ENCODE measurements at regions not wholly inside any gene's neighbourhood (a gene's known extent, or its start where the extent isn't known, plus 50 kb on each side); places are given as distances from the start of the nearest gene placed in this dataset.

DNA sequence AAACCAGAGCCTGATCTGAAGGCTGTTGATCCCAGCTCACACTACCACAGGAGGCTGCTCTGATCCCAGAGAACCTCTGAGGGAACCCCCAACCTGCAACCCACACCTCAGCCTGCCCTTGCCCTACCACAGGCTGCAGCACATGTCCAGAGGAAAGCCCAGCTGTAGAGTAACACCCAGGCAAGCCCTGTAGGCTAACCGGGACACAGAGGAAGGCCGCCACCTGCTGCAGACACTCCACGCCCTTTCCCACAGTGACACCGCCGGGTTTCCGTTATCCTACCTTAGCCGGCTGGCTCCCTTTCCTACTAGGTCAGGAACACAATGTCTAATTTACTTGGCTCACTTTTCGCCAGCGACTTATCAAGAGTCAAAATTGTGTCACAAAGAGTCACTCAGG lies 266.7 kb upstream of the KLHL29 start:
- no peaks in the 10 kb centered on the region for H3K9me3 ChIP-seq (ENCODE audit: control insufficient read depth, insufficient read depth, low read depth, low read length)
- H3K27ac ChIP-seq (ENCODE audit: low read depth, low read length), result no peak overlapping the region
- H3K27me3 ChIP-seq (ENCODE audit: control insufficient read depth, insufficient read depth, low read length), result no peaks in the 10 kb centered on the region
- H3K4me1 ChIP-seq (ENCODE audit: control insufficient read depth, insufficient read depth, low read length), result no peaks in the 10 kb centered on the region
- no peaks in the 10 kb centered on the region for H3K36me3 ChIP-seq (ENCODE audit: control insufficient read depth, insufficient read depth, low read length)
- no peak overlapping the region for H3K9ac ChIP-seq (ENCODE audit: low read length)
- no peak overlapping the region for H3K4me3 ChIP-seq (ENCODE audit: low read depth, low read length)

- Histone ChIP-seq H3K4me1 (ENCODE audit: control insufficient read depth, insufficient read depth, low read length) (no peaks in the 10 kb centered on the region), H3K4me3 (ENCODE audit: low read depth, low read length) (no peak overlapping the region), H3K9me3 (ENCODE audit: control insufficient read depth, insufficient read depth, low read depth, low read length) (no peaks in the 10 kb centered on the region), H3K27ac (ENCODE audit: low read depth, low read length) (no peak overlapping the region), H3K9ac (ENCODE audit: low read length) (no peak overlapping the region), H3K27me3 (ENCODE audit: control insufficient read depth, insufficient read depth, low read length) (no peaks in the 10 kb centered on the region), H3K36me3 (ENCODE audit: control insufficient read depth, insufficient read depth, low read length) (no peaks in the 10 kb centered on the region)
Observed at GRCh38 chr2:23118894-23119293, 266.1 kb upstream of the KLHL29 start.

- Histone ChIP-seq H3K4me1 (ENCODE audit: control insufficient read depth, insufficient read depth, low read length) (no peaks in the 10 kb centered on the region), H3K9me3 (ENCODE audit: control insufficient read depth, insufficient read depth, low read depth, low read length) (no peaks in the 10 kb centered on the region), H3K4me3 (ENCODE audit: low read depth, low read length) (no peak overlapping the region), H3K27me3 (ENCODE audit: control insufficient read depth, insufficient read depth, low read length) (no peaks in the 10 kb centered on the region), H3K27ac (ENCODE audit: low read depth, low read length) (no peak overlapping the region), H3K36me3 (ENCODE audit: control insufficient read depth, insufficient read depth, low read length) (no peaks in the 10 kb centered on the region), H3K9ac (ENCODE audit: low read length) (no peak overlapping the region)
Observed at GRCh38 chr2:23120161-23120560, 264.8 kb upstream of the KLHL29 start.

- Histone ChIP-seq H3K9ac (ENCODE audit: low read length) (no peak overlapping the region), H3K4me3 (ENCODE audit: low read depth, low read length) (no peak overlapping the region), H3K27ac (ENCODE audit: low read depth, low read length) (no peak overlapping the region), H3K4me1 (ENCODE audit: control insufficient read depth, insufficient read depth, low read length) (no peaks in the 10 kb centered on the region), H3K27me3 (ENCODE audit: control insufficient read depth, insufficient read depth, low read length) (no peaks in the 10 kb centered on the region), H3K36me3 (ENCODE audit: control insufficient read depth, insufficient read depth, low read length) (no peaks in the 10 kb centered on the region), H3K9me3 (ENCODE audit: control insufficient read depth, insufficient read depth, low read depth, low read length) (no peaks in the 10 kb centered on the region)
Observed at GRCh38 chr2:23121968-23122648, 262.9 kb upstream of the KLHL29 start.

DNA sequence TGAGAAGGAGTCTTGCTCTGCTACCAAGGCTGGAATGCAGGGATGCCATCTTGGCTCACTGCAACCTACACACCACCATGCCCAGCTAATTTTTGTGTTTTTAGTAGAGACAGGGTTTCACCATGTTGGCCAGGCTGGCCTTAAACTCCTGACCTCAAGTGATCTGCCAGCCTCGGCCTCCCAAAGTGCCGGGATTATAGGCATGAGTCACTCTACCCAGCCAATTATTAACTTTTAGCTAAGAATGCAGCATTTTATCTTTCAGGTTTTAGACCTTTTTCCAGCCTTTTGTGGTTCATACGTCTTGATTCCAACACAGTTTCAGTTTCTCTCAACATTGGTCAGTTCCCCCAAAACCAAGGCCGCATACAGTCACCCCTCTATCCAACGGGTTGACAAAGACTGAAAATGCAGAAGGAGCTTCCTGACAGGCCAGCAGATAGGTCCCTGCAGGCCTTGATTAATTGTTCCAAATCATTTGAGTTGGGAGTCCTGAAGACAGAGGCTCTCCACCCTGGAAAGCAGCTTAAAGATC lies 262.2 kb upstream of the KLHL29 start:
- H3K36me3 ChIP-seq (ENCODE audit: control insufficient read depth, insufficient read depth, low read length), result no peaks in the 10 kb centered on the region
- no peaks in the 10 kb centered on the region for H3K27me3 ChIP-seq (ENCODE audit: control insufficient read depth, insufficient read depth, low read length)
- no peak overlapping the region for H3K9ac ChIP-seq (ENCODE audit: low read length)
- no peak overlapping the region for H3K4me3 ChIP-seq (ENCODE audit: low read depth, low read length)
- no peak overlapping the region for H3K27ac ChIP-seq (ENCODE audit: low read depth, low read length)
- no peaks in the 10 kb centered on the region for H3K4me1 ChIP-seq (ENCODE audit: control insufficient read depth, insufficient read depth, low read length)
- no peaks in the 10 kb centered on the region for H3K9me3 ChIP-seq (ENCODE audit: control insufficient read depth, insufficient read depth, low read depth, low read length)

- Histone ChIP-seq H3K36me3 (ENCODE audit: control insufficient read depth, insufficient read depth, low read length) (no peaks in the 10 kb centered on the region), H3K9ac (ENCODE audit: low read length) (no peak overlapping the region), H3K9me3 (ENCODE audit: control insufficient read depth, insufficient read depth, low read depth, low read length) (peaks cover 6% of the 10 kb centered on the region), H3K4me1 (ENCODE audit: control insufficient read depth, insufficient read depth, low read length) (no peaks in the 10 kb centered on the region), H3K4me3 (ENCODE audit: low read depth, low read length) (no peak overlapping the region), H3K27me3 (ENCODE audit: control insufficient read depth, insufficient read depth, low read length) (no peaks in the 10 kb centered on the region), H3K27ac (ENCODE audit: low read depth, low read length) (no peak overlapping the region)
Observed at GRCh38 chr2:23123686-23124085, 261.3 kb upstream of the KLHL29 start.

- Histone ChIP-seq H3K9me3 (ENCODE audit: control insufficient read depth, insufficient read depth, low read depth, low read length) (peaks cover 12% of the 10 kb centered on the region), H3K36me3 (ENCODE audit: control insufficient read depth, insufficient read depth, low read length) (no peaks in the 10 kb centered on the region), H3K4me1 (ENCODE audit: control insufficient read depth, insufficient read depth, low read length) (no peaks in the 10 kb centered on the region), H3K27ac (ENCODE audit: low read depth, low read length) (no peak overlapping the region), H3K9ac (ENCODE audit: low read length) (no peak overlapping the region), H3K4me3 (ENCODE audit: low read depth, low read length) (no peak overlapping the region), H3K27me3 (ENCODE audit: control insufficient read depth, insufficient read depth, low read length) (no peaks in the 10 kb centered on the region)
Observed at GRCh38 chr2:23124214-23124750, 260.7 kb upstream of the KLHL29 start.

DNA sequence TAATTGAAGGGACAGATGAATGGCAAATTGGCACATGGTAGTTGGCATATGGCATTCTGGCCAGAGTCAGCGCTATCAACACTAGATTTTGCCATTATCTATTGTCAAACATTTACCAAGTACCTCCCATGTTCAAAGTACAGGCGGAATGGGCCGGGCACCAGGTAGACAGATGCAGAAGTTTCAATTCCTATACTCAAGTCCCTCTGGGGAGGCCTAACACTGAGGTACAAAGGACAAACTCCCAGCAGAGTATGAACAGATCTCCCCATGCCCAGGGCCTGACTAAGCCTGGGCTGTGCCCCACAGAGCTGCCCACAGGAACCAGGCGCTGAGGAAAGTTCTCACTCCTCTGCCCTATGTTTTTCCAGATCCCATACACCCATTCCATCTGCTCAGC lies 257.5 kb upstream of the KLHL29 start:
- H3K36me3 ChIP-seq (ENCODE audit: control insufficient read depth, insufficient read depth, low read length), result no peaks in the 10 kb centered on the region
- no peak overlapping the region for H3K27ac ChIP-seq (ENCODE audit: low read depth, low read length)
- no peak overlapping the region for H3K4me3 ChIP-seq (ENCODE audit: low read depth, low read length)
- H3K9ac ChIP-seq (ENCODE audit: low read length), result no peak overlapping the region
- no peaks in the 10 kb centered on the region for H3K4me1 ChIP-seq (ENCODE audit: control insufficient read depth, insufficient read depth, low read length)
- peaks cover 12% of the 10 kb centered on the region for H3K9me3 ChIP-seq (ENCODE audit: control insufficient read depth, insufficient read depth, low read depth, low read length)
- no peaks in the 10 kb centered on the region for H3K27me3 ChIP-seq (ENCODE audit: control insufficient read depth, insufficient read depth, low read length)

- no peaks in the 10 kb centered on the region for H3K36me3 ChIP-seq (ENCODE audit: control insufficient read depth, insufficient read depth, low read length)
- H3K4me1 ChIP-seq (ENCODE audit: control insufficient read depth, insufficient read depth, low read length), result no peaks in the 10 kb centered on the region
- H3K9ac ChIP-seq (ENCODE audit: low read length), result no peak overlapping the region
- no peaks in the 10 kb centered on the region for H3K27me3 ChIP-seq (ENCODE audit: control insufficient read depth, insufficient read depth, low read length)
- peaks cover 12% of the 10 kb centered on the region for H3K9me3 ChIP-seq (ENCODE audit: control insufficient read depth, insufficient read depth, low read depth, low read length)
- H3K4me3 ChIP-seq (ENCODE audit: low read depth, low read length), result no peak overlapping the region
- no peak overlapping the region for H3K27ac ChIP-seq (ENCODE audit: low read depth, low read length)
Observed at GRCh38 chr2:23128684-23129292, 256.2 kb upstream of the KLHL29 start.

- no peaks in the 10 kb centered on the region for H3K36me3 ChIP-seq (ENCODE audit: control insufficient read depth, insufficient read depth, low read length)
- no peaks in the 10 kb centered on the region for H3K27me3 ChIP-seq (ENCODE audit: control insufficient read depth, insufficient read depth, low read length)
- peaks cover 8% of the 10 kb centered on the region; the same call in 1 of the 2 replicates for H3K4me1 ChIP-seq (ENCODE audit: control insufficient read depth, insufficient read depth, low read length)
- no peak overlapping the region for H3K9ac ChIP-seq (ENCODE audit: low read length)
- H3K4me3 ChIP-seq (ENCODE audit: low read depth, low read length), result no peak overlapping the region
- H3K9me3 ChIP-seq (ENCODE audit: control insufficient read depth, insufficient read depth, low read depth, low read length), result peaks cover 12% of the 10 kb centered on the region
- H3K27ac ChIP-seq (ENCODE audit: low read depth, low read length), result no peak overlapping the region
Observed at GRCh38 chr2:23131066-23131575, 253.9 kb upstream of the KLHL29 start.

DNA sequence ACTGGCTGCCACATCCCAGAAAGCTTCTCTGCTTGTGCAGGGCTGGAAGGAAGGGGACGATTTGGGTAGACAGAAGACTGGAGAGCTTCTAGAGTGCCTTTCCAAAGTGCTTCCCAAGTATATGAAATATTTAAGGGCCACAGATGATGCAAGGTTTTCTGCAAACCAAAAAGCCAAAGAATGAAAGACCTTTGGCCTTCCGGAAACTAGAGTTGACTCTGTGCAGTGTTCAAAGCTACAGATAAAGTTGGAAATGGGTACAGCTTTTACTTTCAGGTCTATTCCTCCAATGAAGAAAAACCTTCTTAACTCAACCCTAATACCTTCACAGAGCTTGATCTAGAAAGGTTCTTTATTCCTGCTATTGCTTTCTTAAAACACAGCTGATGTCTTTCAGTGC lies 253.0 kb upstream of the KLHL29 start:
- Histone ChIP-seq H3K36me3 (ENCODE audit: control insufficient read depth, insufficient read depth, low read length) (no peaks in the 10 kb centered on the region), H3K9ac (ENCODE audit: low read length) (no peak overlapping the region)

More for the DNA sequence above, 253.0 kb upstream of the KLHL29 start:
- Histone ChIP-seq H3K4me1 (ENCODE audit: control insufficient read depth, insufficient read depth, low read length) (peaks cover 8% of the 10 kb centered on the region; the same call in 1 of the 2 replicates), H3K27ac (ENCODE audit: low read depth, low read length) (no peak overlapping the region), H3K4me3 (ENCODE audit: low read depth, low read length) (no peak overlapping the region), H3K27me3 (ENCODE audit: control insufficient read depth, insufficient read depth, low read length) (no peaks in the 10 kb centered on the region), H3K9me3 (ENCODE audit: control insufficient read depth, insufficient read depth, low read depth, low read length) (peaks cover 12% of the 10 kb centered on the region)

All from HUES6 (cell line).